ENCODE measurements at regions not wholly inside any gene's neighbourhood (a gene's known extent, or its start where the extent isn't known, plus 50 kb on each side); places are given as distances from the start of the nearest gene placed in this dataset.

GRCh38 chr9:109953300-109953699 is 173.3 kb downstream of the PALM2AKAP2 start:
- no peak for DNase-seq

DNA sequence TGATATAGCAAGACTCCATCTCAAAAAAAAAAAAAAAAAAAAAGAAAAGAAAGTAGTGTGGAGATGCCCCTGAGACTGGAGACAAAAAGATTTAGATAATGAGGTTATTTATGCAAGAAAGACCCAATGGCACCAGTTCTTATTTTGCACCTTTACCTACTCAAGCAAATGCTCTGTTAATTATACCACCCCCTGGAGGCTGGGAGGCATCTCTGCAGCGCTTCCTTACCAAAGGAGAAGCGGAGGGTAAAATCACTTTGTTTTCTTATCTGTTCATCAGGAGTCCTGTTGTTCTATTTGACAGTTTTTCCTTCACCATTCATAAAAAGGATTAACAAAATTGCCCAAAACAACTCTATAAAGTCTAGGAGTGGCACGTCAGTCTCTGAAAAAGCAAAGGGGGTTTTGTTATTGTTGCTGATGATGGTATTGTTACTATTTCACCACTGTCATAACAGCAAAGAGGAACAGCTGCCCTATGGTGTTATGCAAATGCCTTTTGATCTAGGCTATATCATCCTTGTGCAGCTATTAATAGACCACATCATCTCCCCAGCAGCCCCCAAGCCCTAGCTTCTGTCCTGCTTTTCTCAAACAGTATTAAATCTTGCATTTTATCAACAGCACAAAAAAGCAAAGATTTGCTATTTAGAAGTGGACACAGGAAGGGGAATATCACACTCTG is 174.0 kb downstream of the PALM2AKAP2 start:
- DNase-seq, result no peak

DNA sequence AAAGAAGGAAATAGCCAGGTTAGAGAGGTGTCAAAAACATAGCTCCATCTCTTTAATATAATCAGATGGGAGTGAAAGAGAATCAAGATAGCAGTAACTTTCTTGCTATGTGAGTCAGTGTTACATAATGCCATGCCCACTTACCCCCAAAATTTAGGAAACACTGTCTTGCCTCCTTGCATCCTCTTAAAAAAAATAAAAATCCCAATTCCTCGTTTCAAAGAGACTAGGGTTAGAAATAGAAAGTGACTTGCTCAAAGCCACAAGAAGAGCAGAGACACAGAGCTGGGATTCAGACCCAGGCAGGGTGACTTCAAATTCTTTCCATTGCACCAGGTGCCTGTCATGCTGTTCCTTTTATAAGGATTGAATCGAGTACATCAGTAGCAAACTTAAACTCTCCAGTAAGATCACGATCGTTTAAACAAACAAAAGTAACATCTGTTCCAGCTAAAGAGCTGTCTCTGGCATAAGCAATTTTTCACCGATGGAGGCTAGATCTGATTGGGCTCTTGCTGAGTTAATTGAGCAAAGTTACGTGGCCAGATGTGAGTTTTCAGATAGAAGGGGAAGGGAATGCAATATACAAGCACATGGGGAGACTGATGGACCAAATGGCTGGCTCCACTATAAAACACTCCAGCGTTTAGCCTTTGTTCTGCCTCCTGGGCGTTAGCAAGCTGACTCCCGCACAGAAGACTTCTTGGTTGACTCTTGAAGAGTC is 176.9 kb downstream of the PALM2AKAP2 start:
- DNase-seq, result no peak

GRCh38 chr9:109959679-109960078 is 179.7 kb downstream of the PALM2AKAP2 start:
- DNase-seq, result no peak

GRCh38 chr9:109961626-109962025 is 181.6 kb downstream of the PALM2AKAP2 start:
- DNase-seq, result no peak

GRCh38 chr9:109962215-109962614 is 182.2 kb downstream of the PALM2AKAP2 start:
- no peak for DNase-seq

GRCh38 chr9:109963079-109963478 is 183.1 kb downstream of the PALM2AKAP2 start:
- no peak for DNase-seq

DNA sequence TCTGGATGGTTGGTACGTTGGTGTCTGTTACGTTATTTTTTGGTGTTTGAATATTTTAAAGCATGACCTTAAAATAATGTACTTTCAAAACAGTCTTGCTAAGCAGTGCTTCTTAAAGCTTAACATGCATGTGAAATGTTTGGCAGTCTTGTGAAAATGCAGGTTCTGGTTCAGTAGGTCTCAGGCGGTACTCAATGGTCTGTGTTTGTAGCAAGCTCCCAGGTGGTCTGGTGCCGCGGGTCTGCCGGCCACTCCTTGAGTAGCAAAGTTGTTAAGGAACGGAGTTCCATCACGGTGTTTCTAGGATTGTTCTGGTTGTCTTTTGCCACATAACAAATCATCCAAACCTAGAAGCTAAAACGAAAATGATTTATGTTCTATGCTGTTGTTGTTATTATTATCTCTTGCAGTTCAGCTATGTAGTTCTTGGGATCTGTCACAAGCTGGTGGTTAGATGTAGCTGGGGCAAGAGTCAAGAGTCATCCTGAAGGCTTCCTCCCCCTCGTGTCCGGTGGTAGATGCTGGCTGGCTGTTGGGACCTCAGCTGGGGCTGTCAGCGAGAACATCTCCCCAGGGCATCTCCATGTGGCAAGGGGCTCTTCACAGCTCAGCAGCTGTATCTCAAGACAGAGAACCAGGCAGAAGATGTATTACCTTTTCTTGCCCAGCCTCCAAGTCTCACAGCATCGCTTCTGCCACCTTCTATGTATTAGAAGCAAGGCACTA is 186.8 kb downstream of the PALM2AKAP2 start:
- peak in 1 of 2 donors; percentile 18 for DNase-seq

DNA sequence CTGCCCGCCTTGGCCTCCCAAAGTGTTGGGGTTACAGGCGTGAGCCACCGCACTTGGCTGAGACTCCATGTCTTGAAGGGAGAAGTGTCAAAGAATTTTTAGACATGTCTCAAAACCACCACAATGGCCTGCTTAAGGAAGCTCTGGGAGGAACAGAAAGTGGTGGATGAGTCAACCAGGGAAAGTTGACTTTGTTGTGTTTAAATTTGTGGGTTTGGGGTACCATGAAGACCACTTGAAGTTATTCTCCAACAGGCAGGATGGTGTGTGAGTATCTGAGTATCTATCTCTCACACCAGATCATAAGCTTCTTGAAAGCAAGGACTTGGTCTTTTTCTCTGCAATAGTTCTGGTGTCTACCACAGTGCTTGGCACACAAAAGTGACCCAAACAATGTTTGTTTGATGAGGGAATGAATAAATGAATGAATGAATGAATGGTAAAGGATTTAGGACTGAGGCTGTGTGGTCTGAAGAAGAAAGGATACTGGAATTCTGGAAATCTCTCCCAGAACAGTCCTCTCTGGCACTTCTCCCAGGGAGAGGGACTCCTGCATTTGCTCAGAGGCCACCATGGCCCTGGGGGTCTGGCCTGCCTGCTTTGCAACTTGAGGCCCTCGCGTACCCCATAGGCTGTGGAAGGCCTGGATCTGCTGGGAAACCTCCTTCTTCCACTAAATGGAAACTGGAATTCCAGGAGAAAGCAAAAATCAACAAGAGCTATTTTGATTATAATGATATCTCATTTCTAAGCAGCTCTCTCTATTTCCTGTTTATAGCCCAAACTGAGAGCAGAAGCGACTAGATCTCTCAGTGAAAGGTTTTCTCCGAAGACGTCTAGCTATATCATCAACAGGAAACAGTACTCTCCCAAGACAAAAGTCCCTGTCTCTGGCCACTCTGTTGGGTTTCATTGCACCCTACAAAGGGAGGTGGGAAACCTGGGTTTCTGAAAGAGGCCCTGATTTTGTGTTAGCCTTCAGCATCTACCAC is 187.9 kb downstream of the PALM2AKAP2 start:
- peak in 1 of 2 donors; percentile 41 for DNase-seq

DNA sequence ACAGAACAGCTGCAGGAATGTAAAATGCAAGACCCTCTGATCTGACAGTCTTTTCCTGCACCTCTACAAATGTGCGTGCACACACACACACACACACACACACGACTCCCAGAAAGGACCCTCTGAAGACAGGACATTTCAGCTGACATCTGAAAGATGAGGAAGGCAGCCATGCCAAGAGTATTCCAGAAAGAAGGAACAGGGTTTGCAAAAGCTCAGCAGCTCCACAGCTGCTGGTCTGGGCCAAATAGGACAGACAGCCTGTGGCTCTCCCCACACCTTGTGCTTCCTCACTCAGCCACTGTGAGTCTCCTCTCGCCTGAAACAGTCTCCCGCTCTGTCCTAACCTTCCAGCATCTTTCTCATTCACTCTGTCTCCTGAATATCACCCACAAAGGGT is 189.0 kb downstream of the PALM2AKAP2 start:
- DNase-seq, result no peak

GRCh38 chr9:109969573-109970237 is 189.7 kb downstream of the PALM2AKAP2 start:
- DNase-seq, result no peak

- no peak for DNase-seq
Measured at GRCh38 chr9:109971226-109971625, 191.2 kb downstream of the PALM2AKAP2 start.

DNA sequence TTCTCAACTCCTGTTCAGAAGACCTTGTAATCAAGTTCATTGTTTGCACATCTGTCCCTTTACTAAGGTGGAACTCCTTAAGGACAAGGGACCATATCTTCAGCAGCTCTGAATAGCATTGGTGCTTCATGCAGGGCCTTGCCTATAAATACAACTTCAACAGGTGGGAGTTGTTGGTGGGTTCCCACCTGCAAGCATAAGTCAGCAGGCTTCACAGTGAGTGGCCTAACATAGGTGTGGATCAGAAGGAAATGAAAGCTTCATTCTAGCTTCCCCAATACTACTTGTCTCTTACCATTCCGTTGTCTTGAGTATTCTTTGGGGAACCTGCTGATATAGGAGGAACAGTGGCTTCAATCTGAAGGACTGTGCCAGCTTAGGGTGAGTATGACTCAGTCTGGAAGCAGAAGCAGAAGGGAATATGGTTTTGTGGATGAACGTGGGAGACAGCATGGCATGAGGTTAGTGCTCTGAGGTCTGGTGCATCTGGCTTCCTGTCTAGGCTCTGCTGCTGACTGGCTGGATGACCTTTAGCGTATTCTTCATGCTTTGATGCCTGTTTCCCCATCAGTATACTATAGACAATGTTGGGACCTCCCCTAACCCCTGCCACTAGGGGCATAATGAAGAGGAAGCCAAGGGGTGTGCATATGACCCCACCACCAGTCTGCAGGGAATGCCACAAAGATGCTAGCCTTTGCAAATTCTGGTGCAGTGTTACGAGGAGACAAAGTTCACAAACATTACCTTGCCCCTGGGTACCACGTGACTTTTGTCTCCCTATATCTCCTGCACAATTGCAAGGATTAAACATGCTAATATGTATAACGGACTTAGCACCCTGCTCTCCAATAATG is 192.3 kb downstream of the PALM2AKAP2 start:
- DNase-seq, result peak in 1 of 2 donors; percentile 54

DNA sequence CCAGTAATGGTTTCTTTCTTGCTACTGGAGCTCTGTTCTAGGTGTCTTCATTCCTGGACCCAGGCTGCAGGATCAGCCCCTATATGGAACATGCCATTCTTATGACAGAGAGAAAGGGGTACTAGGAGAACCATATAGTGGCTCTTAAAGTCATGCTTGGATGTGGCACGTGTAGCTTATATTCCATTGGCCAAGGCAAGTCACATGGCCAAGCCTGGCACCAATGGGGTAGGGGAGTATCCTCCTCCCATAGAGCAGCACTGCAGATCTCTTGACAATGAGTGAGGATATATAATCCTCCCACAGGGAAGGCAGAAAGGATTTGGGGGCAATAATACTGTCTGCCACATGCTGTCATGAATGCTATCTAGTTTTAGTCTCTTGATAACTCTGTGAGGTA is 193.3 kb downstream of the PALM2AKAP2 start:
- no peak for DNase-seq

- DNase-seq, result peak; percentile 28 to 64
Measured at GRCh38 chr9:109974143-109974917, 194.3 kb downstream of the PALM2AKAP2 start.

- DNase-seq, result no peak
Measured at GRCh38 chr9:109974918-109975276, 194.9 kb downstream of the PALM2AKAP2 start.

- DNase-seq, result no peak
Measured at GRCh38 chr9:109975574-109976295, 195.7 kb downstream of the PALM2AKAP2 start.

DNA sequence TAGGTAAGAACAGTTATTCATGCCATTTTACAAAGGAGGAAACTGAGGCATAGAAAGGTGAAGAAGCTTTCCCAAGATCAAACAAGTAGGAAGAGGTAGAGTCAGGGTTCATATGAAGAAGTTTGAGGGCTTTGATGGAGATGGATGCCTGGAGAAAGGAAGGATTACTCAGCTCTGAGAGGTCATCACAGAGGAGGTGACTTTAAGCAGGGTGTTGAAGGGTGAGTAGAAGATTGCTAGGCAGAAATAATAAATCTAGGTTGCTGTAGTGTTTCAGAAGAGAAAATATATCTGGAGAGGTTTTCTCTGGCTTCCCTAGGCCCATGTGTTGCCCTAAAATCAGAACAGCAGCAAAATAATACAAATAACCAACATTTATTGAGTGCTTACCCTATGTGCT is 196.3 kb downstream of the PALM2AKAP2 start:
- DNase-seq, result no peak

DNA sequence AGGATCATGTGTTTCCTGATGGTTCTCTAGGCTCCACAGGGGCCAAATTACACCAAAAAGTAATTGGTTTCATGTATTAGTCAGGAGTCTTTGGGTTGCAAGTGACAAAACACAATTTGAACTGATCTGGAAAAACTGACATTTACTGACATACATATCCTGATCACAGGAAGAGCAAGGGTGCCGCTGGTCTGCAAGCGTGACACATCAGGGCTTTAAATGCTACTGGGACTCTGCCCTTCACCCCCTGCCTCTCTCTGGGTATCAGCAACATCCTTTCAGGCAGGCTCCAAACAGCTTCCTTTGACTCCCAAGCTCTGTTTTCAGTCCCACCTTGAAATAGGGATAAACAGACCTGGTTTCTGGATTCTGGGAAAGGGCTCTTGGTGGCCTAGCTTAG is 197.5 kb downstream of the PALM2AKAP2 start:
- DNase-seq, result no peak

GRCh38 chr9:109981091-109981490 is 201.1 kb downstream of the PALM2AKAP2 start:
- no peak for DNase-seq
